Suppressor macrophage treated with lipopolysaccharide for 1 hour (primary cell): ENCODE measurements at regions not wholly inside any gene's neighbourhood (a gene's known extent, or its start where the extent isn't known, plus 50 kb on each side); places are given as distances from the start of the nearest gene placed in this dataset.
"Not testable (repeated sequence)": the region's sequence is repeated elsewhere in the genome, so short reads cannot be mapped to it uniquely, and the experiment has no call there.

Source experiments
- DNase-seq, 3 donors: peaks; one replicate each; pipeline ENCODE4 v3.0.0-alpha.2; 2020 to 2022

DNA sequence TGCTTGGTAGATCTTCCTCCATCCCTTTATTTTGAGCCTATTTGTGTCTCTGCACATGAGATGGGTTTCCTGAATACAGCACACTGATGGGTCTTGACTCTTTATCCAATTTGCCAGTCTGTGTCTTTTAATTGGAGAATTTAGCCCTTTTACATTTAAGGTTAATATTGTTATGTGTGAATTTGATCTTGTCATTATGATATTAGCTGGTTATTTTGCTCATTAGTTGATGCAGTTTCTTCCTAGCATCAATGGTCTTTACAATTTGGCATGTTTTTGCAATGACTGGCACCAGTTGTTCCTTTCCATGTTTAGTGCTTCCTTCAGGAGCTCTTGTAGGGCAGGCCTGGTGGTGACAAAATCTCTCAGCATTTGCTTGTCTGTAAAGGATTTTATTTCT lies 72.4 kb downstream of the HNRNPD start:
- not testable (repeated sequence) for DNase-seq

DNA sequence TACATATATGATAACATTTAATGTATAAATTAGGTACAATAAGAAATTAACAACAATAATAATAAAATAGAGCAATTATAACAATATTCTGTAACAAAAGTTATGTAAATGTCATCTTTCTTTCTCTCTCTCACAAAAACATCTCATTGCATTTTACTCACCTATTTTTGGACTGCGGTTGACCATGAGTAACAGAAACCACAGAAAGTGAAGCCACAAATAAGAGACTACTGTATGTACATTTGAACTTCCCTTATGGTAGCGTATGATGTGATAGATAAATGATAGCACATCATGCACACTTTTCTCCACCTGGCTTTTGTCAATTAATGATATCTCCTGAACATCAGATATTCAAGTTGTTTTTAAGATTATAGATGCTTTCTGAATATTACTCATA lies 80.5 kb downstream of the HNRNPD start:
- DNase-seq: peak; percentile 21 to 72 (median 62)

DNA sequence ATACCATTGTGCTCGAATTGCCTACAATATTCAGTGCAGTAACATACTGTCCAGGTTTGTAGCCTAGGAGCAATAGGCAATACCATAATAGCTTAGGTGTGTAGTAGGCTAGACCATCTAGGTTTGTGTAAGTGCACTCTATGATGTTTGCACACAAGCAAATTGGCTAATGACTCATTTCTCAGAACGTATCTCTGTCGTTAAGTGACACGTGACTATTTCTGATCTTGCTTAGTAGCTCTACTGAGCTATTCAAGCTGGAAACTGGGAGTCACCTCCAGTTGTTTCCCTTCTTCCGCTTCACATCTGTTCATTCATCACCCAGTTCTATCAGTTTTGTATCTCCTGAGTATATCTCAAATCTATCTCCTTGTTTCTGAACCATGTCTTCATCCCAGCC lies 86.1 kb downstream of the HNRNPD start:
- DNase-seq: peak in 1 of 3 donors; percentile 10

DNA sequence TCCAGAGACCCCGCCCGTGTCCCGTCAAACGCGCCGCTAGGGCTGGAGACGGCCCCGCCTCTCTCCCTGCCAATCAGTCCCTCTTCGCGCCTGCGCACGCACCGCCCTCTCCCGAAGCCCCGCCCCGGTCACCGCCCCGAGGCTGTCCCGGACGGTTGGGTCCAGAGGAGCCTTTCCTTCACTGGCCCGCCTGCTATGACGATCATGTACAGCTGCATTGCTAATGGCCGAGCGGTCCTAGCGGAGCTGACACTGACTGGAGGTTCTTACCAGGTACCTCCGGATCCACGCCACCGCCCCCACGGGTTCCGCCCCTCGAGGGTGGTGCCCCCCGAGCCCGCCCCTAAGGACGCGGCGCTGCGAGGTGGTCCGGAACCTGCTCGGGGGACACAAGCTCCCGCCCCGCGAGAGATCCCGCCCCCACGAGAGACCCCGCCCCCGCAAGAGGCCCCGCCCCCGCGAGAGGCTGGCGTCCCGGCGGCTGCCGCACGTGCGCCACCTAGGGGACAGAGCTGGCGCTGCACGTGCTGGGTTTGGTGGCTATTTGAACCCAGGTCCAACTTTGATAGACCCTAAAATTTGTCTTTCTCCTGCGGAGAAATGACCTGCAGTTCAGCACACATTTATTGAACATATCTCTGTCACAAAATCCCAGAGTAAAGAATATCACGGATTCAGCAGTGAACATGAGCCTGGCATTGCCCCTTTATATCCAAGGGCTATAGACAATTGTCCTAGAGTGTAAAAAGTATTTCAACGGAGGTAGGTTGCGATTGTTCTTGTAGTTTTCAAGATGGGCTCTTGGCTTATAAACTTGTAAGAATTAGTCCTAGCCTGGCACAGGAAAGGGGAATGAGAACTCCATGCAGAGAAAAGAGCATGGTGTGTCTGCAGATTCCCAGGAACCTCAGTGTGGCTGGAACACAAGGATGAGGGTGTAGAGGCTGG lies 88.7 kb downstream of the HNRNPD start:
- peak; percentile 99 to 100 (median 99) for DNase-seq

DNA sequence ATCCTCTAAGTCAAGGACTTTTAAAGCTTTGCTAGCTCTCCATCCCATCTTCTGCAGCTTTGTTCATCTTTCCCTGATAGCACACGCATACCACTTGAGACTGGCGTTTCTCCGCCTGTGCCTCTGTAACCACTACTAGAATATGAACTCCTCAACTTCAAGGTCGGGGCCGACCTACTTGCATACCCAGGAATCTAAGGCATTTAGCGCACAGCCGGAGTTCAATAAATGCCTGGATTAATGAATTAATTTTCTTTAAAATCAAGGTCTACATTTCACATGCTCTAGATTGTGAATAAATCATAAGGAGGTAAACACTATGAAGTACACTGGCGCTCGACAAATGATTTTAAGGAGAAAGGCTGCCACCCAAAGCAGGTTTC lies 89.3 kb downstream of the HNRNPD start:
- DNase-seq: no peak

DNA sequence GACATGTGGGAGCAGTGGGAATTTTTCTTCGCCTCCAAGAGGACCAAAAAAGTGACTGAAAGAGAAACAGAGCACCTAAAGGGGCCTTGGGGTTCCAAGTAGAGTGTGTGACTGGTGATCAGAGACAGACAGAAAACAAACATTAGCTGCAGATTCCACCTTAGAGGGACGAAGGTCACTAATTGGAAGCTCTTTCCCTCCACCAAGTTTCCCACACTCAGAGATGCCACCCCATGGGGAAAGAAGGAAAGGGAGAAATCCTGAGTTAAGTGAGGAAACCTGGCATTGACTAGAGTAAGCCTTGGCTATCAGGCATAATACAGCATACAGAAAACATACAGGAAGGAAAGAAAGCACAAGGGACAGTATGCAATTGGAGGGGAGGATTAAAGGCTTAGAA lies 90.9 kb downstream of the HNRNPD start:
- DNase-seq: no peak

DNA sequence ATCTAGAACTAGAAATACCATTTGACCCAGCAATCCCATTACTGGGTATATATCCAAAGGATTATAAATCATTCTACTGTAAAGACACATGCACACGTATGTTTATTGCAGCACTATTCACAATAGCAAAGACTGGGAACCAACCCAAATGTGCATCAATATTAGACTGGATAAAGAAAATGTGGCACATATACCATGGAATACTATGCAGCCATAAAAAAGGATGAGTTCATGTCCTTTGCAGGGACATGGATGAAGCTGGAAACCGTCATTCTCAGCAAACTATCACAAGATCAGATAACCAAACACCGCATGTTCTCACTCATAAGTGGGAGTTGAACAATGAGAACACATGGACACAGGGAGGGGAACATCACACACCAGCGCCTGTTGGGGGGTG lies 94.2 kb downstream of the HNRNPD start:
- not testable (repeated sequence) for DNase-seq

DNA sequence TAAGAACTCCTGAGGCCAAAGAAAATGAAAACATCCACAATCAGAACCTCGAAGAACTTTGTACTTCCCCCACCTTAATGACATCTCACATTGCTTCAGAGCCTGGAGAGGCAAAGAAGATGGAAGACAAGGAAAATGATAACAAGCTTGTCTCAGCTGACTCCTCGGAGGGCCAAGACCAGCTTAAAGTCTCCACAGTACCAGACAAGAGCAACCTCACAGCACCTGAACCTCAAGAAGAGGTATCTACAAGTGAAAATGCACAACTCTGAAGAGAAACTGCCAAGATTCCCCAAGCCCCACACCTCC lies 97.5 kb downstream of the HNRNPD start:
- DNase-seq: no peak

DNA sequence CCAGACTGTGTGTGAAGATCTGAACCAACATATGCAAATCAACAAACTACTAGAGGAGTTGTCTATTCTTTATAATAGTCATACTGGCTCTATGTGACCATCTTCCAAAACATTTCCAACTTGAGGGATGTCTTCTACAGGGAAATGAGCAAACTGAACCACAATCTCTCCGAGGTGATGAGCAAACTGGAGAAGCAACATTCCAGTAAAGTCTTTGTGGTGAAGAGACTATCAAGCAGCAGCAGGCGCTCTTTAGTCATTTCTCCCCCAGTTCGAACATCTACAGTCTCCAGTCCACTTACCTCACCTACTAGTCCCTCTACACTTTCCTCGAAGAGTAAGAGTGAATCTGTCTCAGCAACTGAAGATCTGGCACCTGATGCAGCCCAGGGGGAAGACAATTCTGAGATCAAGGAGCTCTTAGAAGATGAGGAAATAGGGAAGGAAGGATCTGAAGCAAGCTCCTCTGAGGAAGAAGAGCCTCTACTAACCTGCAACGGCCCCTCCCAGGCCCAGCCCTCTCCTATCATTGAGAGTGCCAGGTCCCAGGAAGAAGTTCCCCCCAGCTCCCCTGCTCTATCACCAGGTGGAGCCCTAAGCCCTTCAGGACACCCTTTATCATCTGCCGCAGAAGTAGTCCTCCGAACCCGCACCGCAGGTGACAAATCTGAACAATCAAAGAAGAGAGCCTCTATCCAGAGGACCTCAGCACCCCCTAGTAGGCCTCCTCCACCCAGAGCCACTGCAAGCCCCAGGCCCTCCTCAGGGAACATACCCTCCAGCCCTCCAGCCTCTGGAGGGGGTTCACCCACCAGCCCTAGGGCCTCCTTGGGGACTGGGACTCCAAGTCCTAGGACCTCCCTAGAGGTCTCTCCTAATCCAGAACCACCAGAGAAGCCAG lies 98.1 kb downstream of the HNRNPD start:
- DNase-seq: no peak

DNA sequence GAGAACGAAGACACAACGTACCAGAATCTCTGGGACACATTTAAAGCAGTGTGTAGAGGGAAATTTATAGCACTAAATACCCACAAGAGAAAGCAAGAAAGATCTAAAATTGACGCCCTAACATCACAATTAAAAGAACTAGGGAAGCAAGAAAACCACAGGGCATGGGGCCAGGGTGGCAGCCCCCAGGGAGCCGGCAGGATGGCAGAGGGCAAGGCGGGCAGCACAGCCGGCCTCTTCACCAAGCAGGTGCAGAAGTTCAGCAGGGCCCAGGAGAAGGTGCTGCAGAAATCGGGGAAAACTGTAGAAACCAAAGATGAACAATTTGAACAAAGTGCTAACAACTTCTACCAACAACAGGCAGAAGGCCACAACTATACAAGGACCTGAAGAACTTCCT lies 99.1 kb downstream of the HNRNPD start:
- not testable (repeated sequence) for DNase-seq

DNA sequence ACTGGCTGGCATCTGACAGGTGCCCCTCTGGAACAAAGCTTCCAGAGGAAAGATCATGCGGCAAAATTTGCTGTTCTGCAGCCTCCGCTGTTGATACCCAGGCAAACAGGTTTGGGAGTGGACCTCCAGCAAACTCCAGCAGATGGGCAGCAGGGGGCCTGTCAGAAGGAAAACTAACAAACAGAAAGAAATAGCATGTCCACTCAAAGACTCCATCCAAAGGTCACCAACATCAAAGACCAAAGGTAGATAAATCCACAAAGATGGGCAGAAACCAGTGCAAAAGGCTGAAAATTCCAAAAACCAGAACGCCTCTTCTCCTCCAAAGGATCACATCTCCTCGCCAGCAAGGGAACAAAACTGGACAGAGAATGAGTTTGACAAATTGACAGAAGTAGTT lies 101.3 kb downstream of the HNRNPD start:
- DNase-seq: not testable (repeated sequence)

DNA sequence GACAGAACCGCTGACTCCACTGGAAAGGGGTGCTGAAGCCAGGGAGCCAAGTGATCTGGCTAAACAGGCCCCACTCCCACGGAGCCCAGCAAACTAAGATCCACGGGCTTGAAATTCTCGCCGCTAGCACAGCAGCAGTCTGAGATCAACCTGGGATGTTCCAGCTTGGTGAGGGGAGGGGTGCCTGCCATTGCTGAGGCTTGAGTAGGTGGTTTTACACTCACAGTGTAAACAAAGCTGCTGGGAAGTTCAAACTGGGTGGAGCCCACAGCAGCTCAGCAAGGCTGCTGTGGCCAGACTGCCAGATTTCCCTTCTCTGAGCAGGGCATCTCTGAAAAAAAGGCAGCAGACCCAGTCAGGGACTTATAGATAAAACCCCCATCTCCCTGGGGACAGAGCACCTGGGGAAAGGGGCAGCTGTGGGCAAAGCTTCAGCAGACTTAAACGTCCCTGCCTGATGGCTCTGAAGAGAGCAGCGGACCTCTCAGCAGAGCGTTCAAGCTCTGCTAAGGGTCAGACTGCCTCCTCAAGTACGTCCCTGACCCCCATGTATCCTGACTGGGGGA lies 101.8 kb downstream of the HNRNPD start:
- not testable (repeated sequence) for DNase-seq

DNA sequence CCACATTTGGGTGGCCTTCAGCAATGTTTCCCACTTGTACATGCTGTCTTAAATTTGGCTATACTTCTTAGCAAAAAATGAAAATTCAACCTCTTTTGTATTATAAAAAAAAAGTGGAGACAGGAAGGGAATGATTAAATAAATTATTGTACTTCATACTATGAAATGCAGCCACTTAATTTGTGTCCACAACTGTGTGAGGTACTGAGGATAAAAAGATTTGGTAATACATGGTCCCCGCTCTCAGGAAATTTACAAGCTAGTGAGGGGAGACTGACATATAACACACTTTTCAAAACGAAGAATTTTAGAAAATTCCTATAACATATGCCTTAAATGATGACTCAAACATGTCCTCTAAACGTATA lies 105.0 kb downstream of the HNRNPD start:
- DNase-seq: no peak

DNA sequence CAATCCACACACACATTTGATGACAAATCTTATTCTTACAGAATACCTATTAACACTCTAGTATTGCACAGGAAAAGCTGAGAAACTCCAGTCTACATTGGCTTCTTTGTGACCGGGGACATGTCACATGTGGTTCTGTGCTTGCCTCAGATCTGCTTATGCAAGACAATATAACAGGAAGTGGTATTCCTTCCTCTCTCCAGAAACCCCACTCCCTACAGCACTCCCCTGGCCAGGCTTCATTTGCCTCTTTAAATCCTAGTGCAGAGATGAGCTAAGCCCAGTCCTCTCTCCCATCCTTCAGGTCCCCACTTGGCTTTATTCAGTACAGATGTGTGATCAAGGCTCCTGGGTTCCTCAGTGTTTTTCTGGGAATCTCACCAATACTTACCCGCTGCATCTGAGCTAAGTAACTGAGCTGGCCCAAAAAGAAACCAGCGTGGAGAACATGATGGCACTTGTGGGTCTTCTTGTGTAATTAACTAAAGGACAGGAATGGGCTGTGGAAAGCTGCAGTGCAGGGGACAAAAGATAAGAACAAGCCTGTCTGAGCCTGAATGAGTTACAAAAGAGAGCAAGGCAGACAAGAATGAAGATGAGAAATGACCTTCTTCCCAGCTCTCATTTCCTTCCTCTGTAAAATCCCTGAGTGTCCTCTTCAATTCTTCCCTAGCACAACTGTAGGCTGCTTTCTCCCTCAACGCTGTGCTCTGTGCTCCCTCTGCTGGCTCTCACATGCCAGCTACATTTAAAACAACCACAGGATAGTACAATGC lies 105.6 kb downstream of the HNRNPD start:
- DNase-seq: peak; percentile 85 to 90 (median 89)

DNA sequence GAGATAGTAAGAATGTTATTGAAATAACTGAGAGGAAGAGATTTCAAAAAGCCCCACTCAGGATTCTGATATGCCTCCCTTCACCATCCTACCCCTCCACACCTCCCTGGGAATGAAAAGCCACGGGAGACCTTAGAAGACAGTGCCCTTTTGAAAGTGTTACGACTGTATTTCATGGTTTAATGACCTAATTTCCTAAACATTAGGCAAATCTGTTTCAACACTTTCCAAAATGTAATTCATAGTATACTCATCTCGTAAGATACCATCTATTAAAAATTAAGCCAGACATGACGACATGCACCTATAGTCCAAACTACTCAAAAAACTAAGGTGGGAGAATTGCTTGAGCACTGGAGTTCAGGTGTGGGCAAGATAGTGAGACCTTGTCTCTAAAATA lies 106.3 kb downstream of the HNRNPD start:
- DNase-seq: peak in 2 of 3 donors; percentile 17 to 32

DNA sequence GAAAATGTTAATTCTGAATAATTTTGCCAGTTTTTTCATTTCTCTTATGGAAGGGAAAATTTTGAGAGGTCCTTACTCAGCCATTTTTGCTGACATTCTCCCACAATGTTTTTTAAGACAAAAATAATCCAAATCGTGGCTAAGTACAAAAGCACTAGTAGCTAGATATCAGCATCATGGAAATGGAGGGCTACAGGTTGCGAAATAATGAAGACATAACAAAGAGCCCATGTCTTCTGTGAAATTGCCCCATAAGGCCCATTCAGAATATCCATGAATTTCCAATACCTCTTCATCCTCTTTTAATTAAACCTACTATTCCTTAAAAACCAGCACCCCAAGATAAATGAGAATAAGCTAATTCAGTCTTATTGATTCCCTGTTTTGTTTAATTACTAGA lies 107.4 kb downstream of the HNRNPD start:
- DNase-seq: no peak

DNA sequence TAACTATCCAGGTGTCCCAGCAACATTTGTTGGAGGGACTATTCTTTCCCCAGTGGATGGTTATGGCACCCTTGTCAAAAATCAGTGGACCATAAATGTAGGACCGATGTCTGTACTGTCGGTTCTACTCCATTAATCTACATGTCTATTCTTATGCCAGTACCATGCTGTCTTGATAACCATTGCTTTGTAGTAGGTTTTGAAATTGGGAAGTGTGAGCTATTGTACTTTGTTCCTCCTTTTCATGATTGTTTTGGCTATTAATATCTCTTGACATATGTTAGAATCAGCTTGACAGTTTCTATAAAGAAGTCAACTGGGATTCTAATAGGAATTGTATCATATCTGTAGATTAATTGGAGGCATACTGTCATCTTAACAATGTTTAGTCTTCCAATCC lies 112.7 kb downstream of the HNRNPD start:
- DNase-seq: peak in 2 of 3 donors; percentile 22 to 51

DNA sequence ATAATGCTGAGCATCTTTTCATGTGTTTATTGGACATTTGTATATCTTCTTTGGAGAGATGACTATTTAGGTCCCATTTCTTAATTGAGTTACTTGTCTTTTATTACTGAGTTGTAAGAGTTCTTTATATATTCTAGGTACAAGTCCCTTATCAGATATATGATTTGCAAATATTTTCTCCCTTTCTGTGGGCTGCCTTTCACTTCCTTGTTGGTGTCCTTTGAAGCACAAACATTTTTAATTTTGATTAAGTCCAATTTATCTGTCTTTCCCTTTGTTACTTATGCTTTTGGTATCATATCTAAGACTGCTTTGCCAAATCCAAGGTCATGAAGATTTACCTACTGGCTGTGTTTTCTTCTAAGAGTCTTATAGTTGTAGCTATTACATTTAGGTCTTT lies 113.2 kb downstream of the HNRNPD start:
- DNase-seq: no peak

DNA sequence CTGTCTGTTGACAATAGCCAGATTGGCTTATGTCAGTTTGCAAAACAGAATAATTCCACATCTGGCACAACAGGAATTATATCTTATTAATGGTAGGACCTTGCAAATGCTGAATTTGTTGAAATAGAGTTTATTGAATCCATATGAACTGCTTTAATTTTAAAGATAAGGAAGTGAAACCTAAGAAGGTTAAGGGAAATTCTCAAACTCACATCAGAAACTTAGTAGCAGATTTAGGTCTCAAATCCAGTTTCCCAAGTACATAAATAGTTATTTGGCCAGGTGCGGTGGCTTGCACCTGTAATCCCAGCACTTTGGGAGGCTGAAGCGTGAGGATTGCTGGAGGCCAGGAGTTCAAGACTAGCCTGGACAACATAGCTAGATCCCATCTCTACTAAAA lies 117.1 kb downstream of the HNRNPD start:
- DNase-seq: peak in 2 of 3 donors; percentile 39 to 45

DNA sequence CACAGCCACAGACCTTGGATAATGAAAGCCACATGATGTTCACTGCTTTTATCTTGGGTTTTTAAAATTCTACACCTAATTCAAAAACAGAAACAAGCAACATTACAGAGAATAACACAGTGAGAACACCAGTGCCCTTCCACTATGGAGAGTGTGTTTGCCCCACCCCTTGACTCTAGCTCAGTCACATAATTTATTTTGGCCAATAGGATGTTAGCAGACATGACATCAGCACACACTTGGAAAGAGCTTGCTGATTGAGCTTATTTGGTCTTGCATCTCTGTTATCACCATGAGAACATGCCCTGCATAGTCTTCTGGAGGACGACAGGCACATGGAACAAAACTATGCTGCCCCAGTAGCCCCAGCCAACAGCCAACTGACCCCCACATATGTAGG lies 118.1 kb downstream of the HNRNPD start:
- DNase-seq: no peak

DNA sequence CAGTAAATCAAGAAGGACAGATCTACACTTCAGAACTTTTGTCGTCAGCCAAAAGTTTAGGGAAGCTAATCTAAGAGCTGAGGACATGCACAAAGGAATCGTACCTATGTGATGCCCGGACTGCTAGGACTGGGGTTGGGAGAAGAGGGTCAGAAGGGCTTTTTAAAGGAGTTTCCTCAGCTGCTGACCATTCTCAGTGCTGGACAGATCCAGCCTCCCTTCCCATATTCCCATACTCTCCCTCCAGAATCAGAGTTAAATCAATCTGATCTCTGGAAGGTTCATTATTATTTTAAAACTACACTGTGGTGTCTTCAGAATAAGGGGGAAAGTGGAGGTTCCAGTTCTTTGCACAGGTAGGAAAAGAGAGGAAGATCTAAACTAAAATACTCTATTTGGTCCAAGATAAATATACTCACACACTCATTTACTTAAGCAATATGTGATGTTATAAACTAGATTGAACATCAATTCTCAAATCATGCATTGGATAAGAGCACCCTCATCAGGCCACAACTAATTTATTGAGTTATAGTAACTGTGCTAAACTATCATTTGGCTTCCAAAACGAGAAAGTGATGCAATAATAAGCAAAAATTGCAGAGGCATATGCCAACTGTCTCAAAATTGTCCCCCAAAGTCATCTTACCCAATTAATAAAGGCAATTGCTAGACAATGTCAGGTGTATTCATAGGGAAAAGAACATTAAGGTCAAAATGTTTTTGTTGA lies 124.7 kb downstream of the HNRNPD start:
- no peak for DNase-seq

DNA sequence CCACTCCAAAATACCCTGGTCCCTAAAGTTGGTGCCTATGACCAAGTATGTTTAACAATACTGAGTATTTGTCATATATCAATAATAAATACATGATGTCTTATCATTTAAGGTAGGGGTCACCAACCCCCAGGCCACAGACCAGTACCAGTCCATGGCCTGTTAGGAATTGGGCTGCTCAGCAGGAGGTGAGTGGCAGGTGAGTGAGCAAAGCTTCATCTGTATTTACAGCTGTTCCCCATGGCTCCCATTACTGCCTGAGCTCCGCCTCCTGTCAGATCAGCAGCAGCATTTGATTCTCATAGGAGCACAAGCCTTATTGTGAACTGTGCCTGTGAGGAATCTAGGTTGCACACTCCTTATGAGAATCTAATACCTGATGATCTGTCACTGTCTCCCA lies 126.2 kb downstream of the HNRNPD start:
- DNase-seq: no peak
